ENCODE measurements at regions not wholly inside any gene's neighbourhood (a gene's known extent, or its start where the extent isn't known, plus 50 kb on each side); places are given as distances from the start of the nearest gene placed in this dataset.

DNA sequence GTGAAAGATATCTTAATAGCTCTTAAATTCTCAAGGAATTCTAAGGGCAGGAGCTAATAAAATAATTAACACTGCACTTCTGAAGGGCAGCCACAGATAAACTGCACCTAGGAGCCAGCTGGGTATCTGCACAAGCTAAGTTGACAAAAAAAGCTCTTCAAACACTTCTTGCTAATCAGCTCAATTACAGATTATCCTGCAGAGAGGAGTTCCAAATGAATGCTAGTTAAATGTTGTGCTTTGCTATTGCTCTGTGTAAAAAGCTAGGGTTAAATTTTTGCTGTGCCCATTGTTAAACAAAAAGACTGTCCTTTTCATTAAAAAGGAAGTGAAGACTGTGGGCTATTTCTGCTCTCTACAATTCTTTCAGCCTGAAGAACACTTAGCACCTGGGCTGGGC, 158.5 kb upstream of the SHISA6 start:
- no peak overlapping the region for H3K4me3 ChIP-seq (ENCODE audit: low read depth, low read length)
- DNase-seq (ENCODE audit: low read depth) = no peak
- TF ChIP-seq, protein P1, sequence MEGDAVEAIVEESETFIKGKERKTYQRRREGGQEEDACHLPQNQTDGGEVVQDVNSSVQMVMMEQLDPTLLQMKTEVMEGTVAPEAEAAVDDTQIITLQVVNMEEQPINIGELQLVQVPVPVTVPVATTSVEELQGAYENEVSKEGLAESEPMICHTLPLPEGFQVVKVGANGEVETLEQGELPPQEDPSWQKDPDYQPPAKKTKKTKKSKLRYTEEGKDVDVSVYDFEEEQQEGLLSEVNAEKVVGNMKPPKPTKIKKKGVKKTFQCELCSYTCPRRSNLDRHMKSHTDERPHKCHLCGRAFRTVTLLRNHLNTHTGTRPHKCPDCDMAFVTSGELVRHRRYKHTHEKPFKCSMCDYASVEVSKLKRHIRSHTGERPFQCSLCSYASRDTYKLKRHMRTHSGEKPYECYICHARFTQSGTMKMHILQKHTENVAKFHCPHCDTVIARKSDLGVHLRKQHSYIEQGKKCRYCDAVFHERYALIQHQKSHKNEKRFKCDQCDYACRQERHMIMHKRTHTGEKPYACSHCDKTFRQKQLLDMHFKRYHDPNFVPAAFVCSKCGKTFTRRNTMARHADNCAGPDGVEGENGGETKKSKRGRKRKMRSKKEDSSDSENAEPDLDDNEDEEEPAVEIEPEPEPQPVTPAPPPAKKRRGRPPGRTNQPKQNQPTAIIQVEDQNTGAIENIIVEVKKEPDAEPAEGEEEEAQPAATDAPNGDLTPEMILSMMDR (conservative IDR thresholded peaks at IDR 0.05; ENCODE audit: low read depth, low read length) = no peak

DNA sequence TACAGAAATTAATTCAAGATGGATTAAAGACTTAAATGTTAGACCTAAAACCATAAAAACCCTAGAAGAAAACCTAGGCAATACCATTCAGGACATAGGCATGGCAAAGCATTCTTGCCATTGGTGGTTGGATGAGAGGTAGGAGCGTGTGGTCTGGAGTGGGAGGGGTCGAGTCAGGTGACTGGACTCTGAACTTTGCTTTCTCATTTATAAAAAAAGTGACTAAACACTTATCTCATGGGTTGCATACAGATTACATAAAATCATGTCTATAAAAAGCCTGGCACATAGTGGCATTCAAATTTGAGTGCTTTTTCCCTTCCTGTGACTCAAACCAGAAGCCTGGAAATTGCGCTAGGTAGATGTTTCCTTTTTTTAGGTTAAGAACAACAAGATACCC, 159.7 kb upstream of the SHISA6 start:
- TF ChIP-seq, protein P1 (conservative IDR thresholded peaks at IDR 0.05; ENCODE audit: low read depth, low read length) = no peak
- no peak for DNase-seq (ENCODE audit: low read depth)
- no peak overlapping the region for H3K4me3 ChIP-seq (ENCODE audit: low read depth, low read length)

DNA sequence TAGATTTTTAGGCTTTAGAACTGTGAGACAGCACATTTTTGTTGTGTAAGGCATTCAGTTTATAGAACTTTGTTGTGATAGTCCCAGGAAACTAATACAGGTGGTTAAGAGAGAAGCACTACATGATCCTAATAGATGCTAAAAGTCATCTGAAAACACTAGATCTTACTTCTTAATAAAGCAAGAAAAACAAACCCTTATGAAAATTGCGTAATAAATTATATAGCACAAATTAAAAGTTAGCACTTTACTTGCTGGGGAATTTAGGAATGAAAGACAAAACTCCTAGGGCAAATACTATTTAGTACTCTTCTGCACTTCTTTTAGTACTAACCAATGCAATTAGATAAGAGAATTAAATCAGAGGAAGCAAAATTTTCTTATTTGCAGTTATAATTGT, 163.3 kb upstream of the SHISA6 start:
- TF ChIP-seq, protein P1 (conservative IDR thresholded peaks at IDR 0.05; ENCODE audit: low read depth, low read length) = no peak

DNA sequence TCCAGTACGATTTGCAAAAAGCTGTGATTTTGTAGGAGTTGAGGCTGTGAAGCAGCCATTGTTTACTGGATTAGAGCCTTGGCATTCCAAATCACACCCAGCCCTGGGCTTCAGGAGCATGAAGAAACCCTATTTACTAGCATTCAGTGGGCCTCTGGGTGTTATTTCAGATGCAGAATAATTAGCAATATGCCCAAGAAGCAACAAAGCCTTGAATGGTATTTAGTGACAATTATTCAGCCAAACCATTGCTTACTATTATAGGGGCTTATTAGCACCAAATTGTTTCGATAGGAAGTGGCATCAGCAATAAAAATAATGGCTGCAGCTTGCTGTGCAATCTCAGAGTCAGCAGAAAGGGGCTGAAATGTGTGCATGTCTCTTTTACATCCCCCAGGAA, 166.6 kb upstream of the SHISA6 start:
- TF ChIP-seq, protein P1 (conservative IDR thresholded peaks at IDR 0.05; ENCODE audit: low read depth, low read length) = no peak

More for the DNA sequence above, 163.3 kb upstream of the SHISA6 start:
- no peak overlapping the region for H3K4me3 ChIP-seq (ENCODE audit: low read depth, low read length)
- no peak for DNase-seq (ENCODE audit: low read depth)

DNA sequence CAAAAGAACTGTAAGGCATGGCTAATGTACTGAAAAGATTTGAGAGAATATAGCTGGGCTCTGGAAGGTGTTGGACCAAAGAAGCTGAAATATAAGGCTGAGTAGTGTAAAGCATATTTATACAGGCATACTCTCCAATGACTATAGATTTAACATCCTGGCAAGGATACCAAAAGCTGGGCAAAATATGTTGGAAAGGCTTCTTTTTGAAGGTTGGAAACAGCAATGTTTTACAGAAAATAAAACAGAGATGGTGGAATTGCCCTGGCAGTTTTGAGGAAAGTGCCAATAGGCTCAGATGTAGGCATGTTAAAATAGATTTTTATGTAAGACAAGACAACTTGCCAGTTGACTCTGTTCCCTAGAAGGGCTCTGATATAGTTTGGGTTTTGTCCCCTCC, 184.1 kb upstream of the SHISA6 start:
- DNase-seq (ENCODE audit: low read depth) = no peak
- TF ChIP-seq, protein P1 (conservative IDR thresholded peaks at IDR 0.05; ENCODE audit: low read depth, low read length) = no peak
- H3K4me3 ChIP-seq (ENCODE audit: low read depth, low read length) = no peak overlapping the region

More for the DNA sequence above, 166.6 kb upstream of the SHISA6 start:
- DNase-seq (ENCODE audit: low read depth) = no peak
- H3K4me3 ChIP-seq (ENCODE audit: low read depth, low read length) = no peak overlapping the region

DNA sequence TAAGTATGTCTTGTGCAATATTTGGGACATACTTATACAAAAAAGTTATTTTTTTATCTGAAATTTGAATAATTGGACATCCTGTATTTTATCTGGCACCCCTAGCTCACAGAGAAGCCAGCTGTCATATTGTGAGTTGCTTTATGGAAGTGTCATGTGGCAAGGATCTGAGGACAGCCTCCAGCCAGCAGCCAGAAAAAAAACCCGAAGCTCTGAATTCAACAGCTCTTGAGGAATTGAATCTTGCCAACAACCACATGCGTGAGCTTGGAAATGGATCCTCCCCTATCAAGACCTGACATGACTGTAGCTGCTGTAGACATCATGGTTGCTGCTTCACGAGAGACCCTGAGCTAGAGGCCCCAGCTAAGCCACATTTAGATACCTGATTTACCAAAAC, 187.2 kb upstream of the SHISA6 start:
- no peak for DNase-seq (ENCODE audit: low read depth)
- TF ChIP-seq, protein P1 (conservative IDR thresholded peaks at IDR 0.05; ENCODE audit: low read depth, low read length) = no peak
- H3K4me3 ChIP-seq (ENCODE audit: low read depth, low read length) = no peak overlapping the region

DNA sequence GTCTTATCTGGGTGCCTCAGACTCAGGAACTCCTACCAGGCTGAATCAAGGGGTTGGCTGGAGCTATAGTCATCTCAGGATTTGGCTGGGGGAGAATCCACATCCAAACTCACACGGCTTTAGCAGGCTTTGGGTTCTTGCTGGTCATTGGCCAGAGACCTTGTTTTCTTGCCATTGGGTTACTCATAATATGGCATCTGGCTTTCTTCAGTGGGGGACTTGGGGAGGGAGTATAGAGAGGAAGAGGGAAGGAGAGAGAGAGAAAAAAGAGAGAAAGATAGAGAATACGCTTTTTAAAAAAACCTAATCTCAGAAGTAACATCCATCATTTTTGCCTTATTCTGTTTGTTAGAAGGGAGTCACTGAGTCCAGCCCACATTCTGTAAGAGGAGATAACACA, 191.5 kb upstream of the SHISA6 start:
- H3K4me3 ChIP-seq (ENCODE audit: low read depth, low read length) = no peak overlapping the region
- TF ChIP-seq, protein P1 (conservative IDR thresholded peaks at IDR 0.05; ENCODE audit: low read depth, low read length) = no peak
- no peak for DNase-seq (ENCODE audit: low read depth)

Data from choroid plexus epithelial cell (primary cell).